ENCODE measurements at regions not wholly inside any gene's neighbourhood (a gene's known extent, or its start where the extent isn't known, plus 50 kb on each side); places are given as distances from the start of the nearest gene placed in this dataset.

GRCh38 chr10:128680116-128680515, 553.9 kb upstream of the MKI67 start:
- DNase-seq: no peak

GRCh38 chr10:128684215-128684614, 558.0 kb upstream of the MKI67 start:
- DNase-seq: no peak

GRCh38 chr10:128686630-128687278, 560.5 kb upstream of the MKI67 start:
- no peak for DNase-seq

- DNase-seq: peak; percentile 39
Measured at GRCh38 chr10:128687408-128687807, 561.2 kb upstream of the MKI67 start.

- DNase-seq: no peak
Measured at GRCh38 chr10:128687927-128688549, 561.8 kb upstream of the MKI67 start.

GRCh38 chr10:128689667-128690066, 563.4 kb upstream of the MKI67 start:
- no peak for DNase-seq

- DNase-seq: no peak
Measured at GRCh38 chr10:128693493-128694131, 567.4 kb upstream of the MKI67 start.

- no peak for DNase-seq
Measured at GRCh38 chr10:128694168-128694850, 568.1 kb upstream of the MKI67 start.

- DNase-seq: no peak
Measured at GRCh38 chr10:128694851-128695725, 568.9 kb upstream of the MKI67 start.

GRCh38 chr10:128695931-128696330, 569.7 kb upstream of the MKI67 start:
- no peak for DNase-seq

- no peak for DNase-seq
Measured at GRCh38 chr10:128697437-128697836, 571.2 kb upstream of the MKI67 start.

- DNase-seq: no peak
Measured at GRCh38 chr10:128701381-128701780, 575.2 kb upstream of the MKI67 start.

- DNase-seq: no peak
Measured at GRCh38 chr10:128701837-128702236, 575.6 kb upstream of the MKI67 start.

- peak; percentile 5 for DNase-seq
Measured at GRCh38 chr10:128704716-128705115, 578.5 kb upstream of the MKI67 start.

GRCh38 chr10:128708182-128708581, 582.0 kb upstream of the MKI67 start:
- no peak for DNase-seq

- DNase-seq: no peak
Measured at GRCh38 chr10:128709686-128710085, 583.5 kb upstream of the MKI67 start.

- no peak for DNase-seq
Measured at GRCh38 chr10:128710098-128710797, 584.0 kb upstream of the MKI67 start.

- no peak for DNase-seq
Measured at GRCh38 chr10:128710798-128711183, 584.6 kb upstream of the MKI67 start.

- peak; percentile 14 for DNase-seq
Measured at GRCh38 chr10:128711806-128712205, 585.6 kb upstream of the MKI67 start.

- no peak for DNase-seq
Measured at GRCh38 chr10:128712661-128713400, 586.6 kb upstream of the MKI67 start.

GRCh38 chr10:128713471-128713870, 587.2 kb upstream of the MKI67 start:
- DNase-seq: peak; percentile 74
